ENCODE measurements at regions not wholly inside any gene's neighbourhood (a gene's known extent, or its start where the extent isn't known, plus 50 kb on each side); places are given as distances from the start of the nearest gene placed in this dataset.

DNA sequence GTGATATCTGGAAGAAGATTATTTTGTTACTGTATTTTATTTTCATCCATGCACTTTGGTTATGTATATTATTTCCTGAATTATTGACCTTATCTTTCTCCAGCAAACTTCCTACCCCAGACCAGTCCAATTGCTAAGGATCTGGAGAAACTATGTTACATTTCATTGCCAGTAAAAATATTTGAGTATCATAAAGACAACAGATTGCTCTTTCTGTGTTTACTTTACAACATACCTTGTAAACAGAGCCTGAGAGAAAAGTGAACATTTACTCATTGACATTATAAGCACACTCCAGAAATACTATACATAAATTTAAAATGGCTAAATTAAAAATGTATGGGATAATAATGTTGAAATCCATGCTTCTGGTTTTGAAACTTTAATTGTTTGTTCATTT is 186.2 kb upstream of the FAM3C start:
- Histone ChIP-seq H3K36me3 (ENCODE audit: control insufficient read depth in 2 of 2, extremely low read depth in 1 of 2, insufficient read depth in 1 of 2, low read length in 1 of 2) (no peaks in the 10 kb centered on the region), H3K4me3 (ENCODE audit: control insufficient read depth in 1 of 2, extremely low read depth in 1 of 2, low read length in 1 of 2) (no peak overlapping the region), H3K27me3 (replicated peaks in 1 of 2; ENCODE audit: control insufficient read depth in 2 of 2, extremely low read depth in 1 of 2, insufficient read depth in 2 of 2, low read length in 1 of 2) (peaks cover 0 to 2% of the 10 kb centered on the region in 2 experiments), H3K4me1 (ENCODE audit: control insufficient read depth in 1 of 2, extremely low read depth in 1 of 2, insufficient read depth in 2 of 2, low read length in 2 of 2) (no peaks in the 10 kb centered on the region), H3K27ac (ENCODE audit: low read length) (no peak overlapping the region), H3K9me3 (no peaks in the 10 kb centered on the region)
- DNase-seq (no peak), ATAC-seq (replicated peaks in 1 of 4) (no peak)
- peaks cover 17 to 21% of the 10 kb centered on the region in 2 donors for H3K27me3 Mint-ChIP-seq
- H3K27ac Mint-ChIP-seq, result no peak overlapping the region
- H3K4me1 Mint-ChIP-seq, result no peaks in the 10 kb centered on the region
- ChIA-PET POLR2A (no interaction called here), CTCF (no interaction called here)
- no peak overlapping the region for H3K4me3 Mint-ChIP-seq
- H3K36me3 Mint-ChIP-seq, result no peaks in the 10 kb centered on the region
- H3K9me3 Mint-ChIP-seq, result no peaks in the 10 kb centered on the region

DNA sequence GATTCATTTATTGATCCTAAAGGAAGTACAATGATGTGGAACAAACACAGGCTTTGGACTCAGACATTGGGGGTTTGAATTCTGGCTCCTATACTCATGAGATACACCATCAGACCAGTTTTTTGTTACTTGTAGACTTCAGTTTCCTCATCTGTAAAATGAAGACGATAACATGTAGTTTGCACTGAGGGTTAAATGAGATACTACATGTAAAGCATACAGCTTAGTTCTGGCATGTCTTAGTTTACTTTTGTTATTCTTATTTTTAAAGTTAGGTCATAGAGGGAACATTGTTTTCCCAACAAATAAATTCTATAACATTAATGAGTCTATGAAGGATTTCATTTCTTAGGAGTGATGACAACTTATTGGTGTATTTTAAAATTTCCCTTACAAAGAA is 183.5 kb upstream of the FAM3C start:
- Mint-ChIP-seq H3K9me3 (no peaks in the 10 kb centered on the region), H3K4me1 (no peaks in the 10 kb centered on the region), H3K27me3 (peaks cover 23 to 31% of the 10 kb centered on the region in 2 donors), H3K36me3 (no peaks in the 10 kb centered on the region), H3K4me3 (no peak overlapping the region), H3K27ac (no peak overlapping the region)
- Histone ChIP-seq H3K36me3 (ENCODE audit: control insufficient read depth in 2 of 2, extremely low read depth in 1 of 2, insufficient read depth in 1 of 2, low read length in 1 of 2) (no peaks in the 10 kb centered on the region), H3K27me3 (replicated peaks in 1 of 2; ENCODE audit: control insufficient read depth in 2 of 2, extremely low read depth in 1 of 2, insufficient read depth in 2 of 2, low read length in 1 of 2) (peaks cover 0 to 2% of the 10 kb centered on the region in 2 experiments), H3K9me3 (no peaks in the 10 kb centered on the region), H3K4me3 (ENCODE audit: control insufficient read depth in 1 of 2, extremely low read depth in 1 of 2, low read length in 1 of 2) (no peak overlapping the region), H3K27ac (ENCODE audit: low read length) (no peak overlapping the region), H3K4me1 (ENCODE audit: control insufficient read depth in 1 of 2, extremely low read depth in 1 of 2, insufficient read depth in 2 of 2, low read length in 2 of 2) (no peaks in the 10 kb centered on the region)
- WGBS (ENCODE audit: insufficient coverage), result no CpG with 5 or more reads among the region's 1 CpG
- ChIA-PET CTCF (no interaction called here), POLR2A (no interaction called here)
- DNase-seq (no peak), ATAC-seq (replicated peaks in 1 of 4) (no peak)

DNA sequence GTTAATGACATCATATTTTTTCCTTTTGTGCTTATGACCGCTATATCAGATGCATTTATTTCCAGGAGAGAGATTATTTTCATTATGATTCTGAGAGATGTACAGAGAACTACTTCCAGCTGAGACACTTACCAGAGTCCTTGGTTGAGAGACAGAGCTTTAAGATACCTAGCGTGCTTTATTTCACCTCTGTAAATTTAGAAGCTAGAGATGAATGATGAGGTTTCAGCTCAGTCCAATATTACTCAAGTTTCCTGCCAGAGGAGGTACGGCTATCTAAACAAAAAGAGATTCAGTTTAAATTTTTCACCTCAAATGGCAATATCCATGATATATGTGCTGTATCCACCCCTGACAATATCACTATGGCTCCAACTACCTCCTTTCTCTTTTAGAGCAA is 182.6 kb upstream of the FAM3C start:
- H3K4me3 Mint-ChIP-seq, result no peak overlapping the region
- WGBS (ENCODE audit: insufficient coverage), result no CpG with 5 or more reads among the region's 3 CpGs

DNA sequence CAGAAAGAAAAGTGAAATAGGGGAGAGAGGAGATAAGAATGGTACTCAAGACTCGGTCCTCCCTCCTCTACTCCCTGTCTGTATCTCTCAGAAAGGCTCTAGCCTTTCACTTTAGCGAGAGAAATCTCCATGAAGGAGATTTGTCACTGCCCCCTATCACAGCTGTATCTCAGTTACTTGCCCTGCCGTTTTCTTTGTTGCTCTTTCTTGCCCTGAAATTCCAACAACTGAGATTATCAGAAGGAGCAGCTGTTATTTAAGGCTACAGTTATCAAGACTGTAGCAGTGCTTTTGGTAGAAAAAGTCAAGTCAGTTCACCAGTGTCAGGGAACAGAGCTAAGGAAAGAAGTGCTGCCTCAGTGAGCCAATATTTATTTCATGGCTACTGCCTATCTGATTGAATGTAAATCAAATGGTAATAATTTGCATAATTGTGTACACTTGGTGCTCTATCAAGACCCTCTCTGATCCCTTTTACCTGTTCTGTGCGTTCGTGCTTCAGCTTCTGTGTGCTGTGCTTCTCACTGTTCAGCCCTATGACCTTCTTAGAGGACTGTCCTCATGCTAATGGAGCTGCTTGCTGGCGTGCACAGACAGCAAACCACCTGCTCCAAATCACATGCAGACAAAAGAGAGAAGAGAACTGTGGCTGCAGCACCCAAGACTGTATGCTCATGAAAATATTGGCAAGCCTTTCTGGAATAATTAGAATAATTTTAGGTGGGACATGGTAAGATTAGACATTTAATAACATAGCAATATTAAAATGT is 180.2 kb upstream of the FAM3C start:
- Mint-ChIP-seq H3K27ac (no peak overlapping the region), H3K4me1 (no peaks in the 10 kb centered on the region), H3K27me3 (peaks cover 18 to 27% of the 10 kb centered on the region in 2 donors), H3K4me3 (no peak overlapping the region), H3K36me3 (no peaks in the 10 kb centered on the region), H3K9me3 (no peaks in the 10 kb centered on the region)
- Histone ChIP-seq H3K9me3 (no peaks in the 10 kb centered on the region), H3K36me3 (ENCODE audit: control insufficient read depth in 2 of 2, extremely low read depth in 1 of 2, insufficient read depth in 1 of 2, low read length in 1 of 2) (no peaks in the 10 kb centered on the region), H3K4me1 (ENCODE audit: control insufficient read depth in 1 of 2, extremely low read depth in 1 of 2, insufficient read depth in 2 of 2, low read length in 2 of 2) (no peaks in the 10 kb centered on the region), H3K4me3 (ENCODE audit: control insufficient read depth in 1 of 2, extremely low read depth in 1 of 2, low read length in 1 of 2) (no peak overlapping the region), H3K27me3 (replicated peaks in 1 of 2; ENCODE audit: control insufficient read depth in 2 of 2, extremely low read depth in 1 of 2, insufficient read depth in 2 of 2, low read length in 1 of 2) (peaks cover 2% of the 10 kb centered on the region in 2 experiments), H3K27ac (ENCODE audit: low read length) (no peak overlapping the region)
- DNase-seq (no peak), ATAC-seq (replicated peaks in 1 of 4) (no peak)
- WGBS (ENCODE audit: insufficient coverage), result 65% methylated on average over 3 of the region's 6 CpGs
- ChIA-PET CTCF (no interaction called here), POLR2A (no interaction called here)

More for the DNA sequence above, 182.6 kb upstream of the FAM3C start:
- ChIA-PET CTCF (interaction anchor here in 1 of 2 donors (0.5 kb wide), 1 partner anchor 479 kb away, joined by 8 read pairs; no protein-coding TSS in a partner anchor), POLR2A (no interaction called here)
- no peak overlapping the region for H3K27ac ChIP-seq (ENCODE audit: low read length)
- no peaks in the 10 kb centered on the region for H3K36me3 Mint-ChIP-seq
- H3K27me3 ChIP-seq (replicated peaks in 1 of 2; ENCODE audit: control insufficient read depth in 2 of 2, extremely low read depth in 1 of 2, insufficient read depth in 2 of 2, low read length in 1 of 2), result peaks cover 0 to 2% of the 10 kb centered on the region in 2 experiments
- no peak overlapping the region for H3K4me3 ChIP-seq (ENCODE audit: control insufficient read depth in 1 of 2, extremely low read depth in 1 of 2, low read length in 1 of 2)
- no peaks in the 10 kb centered on the region for H3K9me3 Mint-ChIP-seq
- no peaks in the 10 kb centered on the region for H3K4me1 Mint-ChIP-seq
- DNase-seq (no peak), ATAC-seq (replicated peaks in 1 of 4) (no peak)
- no peak overlapping the region for H3K27ac Mint-ChIP-seq
- H3K4me1 ChIP-seq (ENCODE audit: control insufficient read depth in 1 of 2, extremely low read depth in 1 of 2, insufficient read depth in 2 of 2, low read length in 2 of 2), result no peaks in the 10 kb centered on the region
- H3K9me3 ChIP-seq, result no peaks in the 10 kb centered on the region
- H3K36me3 ChIP-seq (ENCODE audit: control insufficient read depth in 2 of 2, extremely low read depth in 1 of 2, insufficient read depth in 1 of 2, low read length in 1 of 2), result no peaks in the 10 kb centered on the region
- H3K27me3 Mint-ChIP-seq, result peaks cover 25 to 36% of the 10 kb centered on the region in 2 donors

DNA sequence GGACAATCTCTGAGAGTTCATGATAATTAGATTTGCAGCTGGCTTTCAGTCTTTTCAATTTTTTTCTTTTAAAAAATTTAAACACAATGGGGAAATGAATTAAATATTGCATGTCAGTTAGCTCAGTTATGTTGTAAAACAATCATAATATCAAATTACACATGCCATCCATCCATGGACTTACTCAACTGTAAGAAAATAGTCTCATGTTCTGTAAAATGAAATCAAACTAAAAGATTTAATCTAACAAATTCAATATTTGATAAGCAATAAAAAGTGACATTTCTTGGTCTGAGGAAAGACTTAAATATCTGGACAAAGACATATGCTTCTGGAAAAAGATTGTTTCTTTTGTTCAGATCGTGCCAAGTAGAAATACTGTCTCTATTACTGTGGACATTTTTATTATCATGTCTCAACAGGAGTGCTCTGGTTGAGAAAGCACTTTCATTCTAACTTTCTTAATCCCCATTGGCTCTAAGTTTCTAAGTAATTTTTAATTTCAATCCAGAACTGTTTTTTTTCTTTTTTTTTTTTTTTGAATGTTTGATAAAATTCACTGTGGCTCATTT is 179.2 kb upstream of the FAM3C start:
- no CpG with 5 or more reads among the region's 1 CpG for WGBS (ENCODE audit: insufficient coverage)
- Mint-ChIP-seq H3K9me3 (no peaks in the 10 kb centered on the region), H3K36me3 (no peaks in the 10 kb centered on the region), H3K4me3 (no peak overlapping the region), H3K4me1 (no peaks in the 10 kb centered on the region), H3K27me3 (peaks cover 18 to 23% of the 10 kb centered on the region in 2 donors), H3K27ac (no peak overlapping the region)
- Histone ChIP-seq H3K36me3 (ENCODE audit: control insufficient read depth in 2 of 2, extremely low read depth in 1 of 2, insufficient read depth in 1 of 2, low read length in 1 of 2) (no peaks in the 10 kb centered on the region), H3K27ac (ENCODE audit: low read length) (no peak overlapping the region), H3K27me3 (replicated peaks in 1 of 2; ENCODE audit: control insufficient read depth in 2 of 2, extremely low read depth in 1 of 2, insufficient read depth in 2 of 2, low read length in 1 of 2) (peaks cover 2% of the 10 kb centered on the region in 2 experiments), H3K4me3 (ENCODE audit: control insufficient read depth in 1 of 2, extremely low read depth in 1 of 2, low read length in 1 of 2) (no peak overlapping the region), H3K9me3 (no peaks in the 10 kb centered on the region), H3K4me1 (ENCODE audit: control insufficient read depth in 1 of 2, extremely low read depth in 1 of 2, insufficient read depth in 2 of 2, low read length in 2 of 2) (no peaks in the 10 kb centered on the region)
- ChIA-PET POLR2A (no interaction called here), CTCF (no interaction called here)
- DNase-seq, result no peak
- ATAC-seq (replicated peaks in 1 of 4), result no peak

DNA sequence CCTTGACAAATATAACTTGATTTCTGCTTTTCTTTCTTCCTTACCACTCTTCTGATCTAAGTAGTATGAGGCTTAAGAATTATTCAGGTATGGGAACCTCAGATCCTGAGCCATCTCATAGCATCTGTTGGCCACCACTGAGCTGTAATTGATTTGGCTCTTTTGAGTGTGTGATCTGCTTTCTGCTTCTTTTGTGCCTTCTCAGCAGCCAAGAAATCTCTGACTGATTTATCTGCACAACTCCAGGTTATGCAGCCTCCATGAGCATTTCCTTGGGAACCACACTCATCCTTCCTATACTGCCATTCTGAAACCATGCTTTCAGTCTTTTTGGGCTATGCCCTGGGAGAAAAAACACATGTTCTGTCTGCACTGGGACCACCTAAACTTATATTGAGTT is 178.0 kb upstream of the FAM3C start:
- CTCF ChIA-PET, result interaction anchor here in 1 of 2 donors (0.5 kb wide), 1 partner anchor 279 kb away, joined by 3 read pairs; no protein-coding TSS in a partner anchor
- DNase-seq, result no peak
- no peaks in the 10 kb centered on the region for H3K4me1 Mint-ChIP-seq
- H3K27me3 ChIP-seq (replicated peaks in 1 of 2; ENCODE audit: control insufficient read depth in 2 of 2, extremely low read depth in 1 of 2, insufficient read depth in 2 of 2, low read length in 1 of 2), result peaks cover 0 to 2% of the 10 kb centered on the region in 2 experiments
- no peaks in the 10 kb centered on the region for H3K9me3 ChIP-seq
- no peak overlapping the region for H3K4me3 Mint-ChIP-seq
- H3K9me3 Mint-ChIP-seq, result no peaks in the 10 kb centered on the region
- H3K27ac ChIP-seq (ENCODE audit: low read length), result no peak overlapping the region
- H3K4me1 ChIP-seq (ENCODE audit: control insufficient read depth in 1 of 2, extremely low read depth in 1 of 2, insufficient read depth in 2 of 2, low read length in 2 of 2), result no peaks in the 10 kb centered on the region
- peaks cover 11 to 21% of the 10 kb centered on the region in 2 donors for H3K27me3 Mint-ChIP-seq
- ATAC-seq (replicated peaks in 1 of 4), result no peak
- H3K36me3 Mint-ChIP-seq, result no peaks in the 10 kb centered on the region
- POLR2A ChIA-PET, result no interaction called here
- H3K4me3 ChIP-seq (ENCODE audit: control insufficient read depth in 1 of 2, extremely low read depth in 1 of 2, low read length in 1 of 2), result no peak overlapping the region
- no peak overlapping the region for H3K27ac Mint-ChIP-seq
- H3K36me3 ChIP-seq (ENCODE audit: control insufficient read depth in 2 of 2, extremely low read depth in 1 of 2, insufficient read depth in 1 of 2, low read length in 1 of 2), result no peaks in the 10 kb centered on the region

Measured in T-cell (primary cell).